ENCODE measurements at regions not wholly inside any gene's neighbourhood (a gene's known extent, or its start where the extent isn't known, plus 50 kb on each side); places are given as distances from the start of the nearest gene placed in this dataset.

GRCh38 chr3:40800343-40800742, 275.6 kb downstream of the ZNF621 start:
- DNase-seq: no peak

- no peak for DNase-seq
These were observed 276.6 kb downstream of the ZNF621 start for GRCh38 chr3:40801284-40801741.

GRCh38 chr3:40803311-40803710, 278.6 kb downstream of the ZNF621 start:
- DNase-seq: no peak

- DNase-seq: no peak
These were observed 280.7 kb downstream of the ZNF621 start for GRCh38 chr3:40805456-40805855.

GRCh38 chr3:40810813-40811212, 286.1 kb downstream of the ZNF621 start:
- DNase-seq: no peak

- DNase-seq: no peak
These were observed 292.3 kb downstream of the ZNF621 start for GRCh38 chr3:40817017-40817416.

GRCh38 chr3:40821315-40821714, 296.6 kb downstream of the ZNF621 start:
- no peak for DNase-seq

- no peak for DNase-seq
These were observed 302.5 kb downstream of the ZNF621 start for GRCh38 chr3:40827226-40827625.

- no peak for DNase-seq
These were observed 303.4 kb downstream of the ZNF621 start for GRCh38 chr3:40827942-40828688.

GRCh38 chr3:40828741-40829415, 304.1 kb downstream of the ZNF621 start:
- DNase-seq: no peak

GRCh38 chr3:40829876-40830275, 305.1 kb downstream of the ZNF621 start:
- no peak for DNase-seq

GRCh38 chr3:40837300-40837699, 312.5 kb downstream of the ZNF621 start:
- no peak for DNase-seq

GRCh38 chr3:40841131-40841530, 316.4 kb downstream of the ZNF621 start:
- no peak for DNase-seq

- no peak for DNase-seq
These were observed 316.9 kb downstream of the ZNF621 start for GRCh38 chr3:40841570-40842109.

GRCh38 chr3:40842714-40843113, 318.0 kb downstream of the ZNF621 start:
- DNase-seq: no peak

- DNase-seq: no peak
These were observed 318.5 kb downstream of the ZNF621 start for GRCh38 chr3:40843208-40843624.

GRCh38 chr3:40843851-40844548, 319.2 kb downstream of the ZNF621 start:
- no peak for DNase-seq

GRCh38 chr3:40844896-40845295, 320.1 kb downstream of the ZNF621 start:
- no peak for DNase-seq

- no peak for DNase-seq
These were observed 320.7 kb downstream of the ZNF621 start for GRCh38 chr3:40845447-40845846.

GRCh38 chr3:40845916-40846315, 321.2 kb downstream of the ZNF621 start:
- DNase-seq: no peak

- no peak for DNase-seq
These were observed 321.7 kb downstream of the ZNF621 start for GRCh38 chr3:40846451-40846850.

- peak in 22 of 58 donors; percentile 3 to 42 (median 16) for DNase-seq
These were observed 322.8 kb downstream of the ZNF621 start for GRCh38 chr3:40847551-40847992.

All from anterior cingulate cortex (tissue), 58 donors.